CD4-positive, alpha-beta T cell treated with Interleukin-17A for 4 hours (primary cell): ENCODE measurements at regions not wholly inside any gene's neighbourhood (a gene's known extent, or its start where the extent isn't known, plus 50 kb on each side); places are given as distances from the start of the nearest gene placed in this dataset.
"Not testable (repeated sequence)": the region's sequence is repeated elsewhere in the genome, so short reads cannot be mapped to it uniquely, and the experiment has no call there.

Source experiments
- DNase-seq: peaks from one replicate; pipeline ENCODE4 v3.0.0-alpha.2; 2020; ENCODE audit warnings: mixed read lengths

- DNase-seq = peak; percentile 90
Measured at GRCh38 chr12:107607464-107608392, 77.9 kb upstream of the PWP1 start.

DNA sequence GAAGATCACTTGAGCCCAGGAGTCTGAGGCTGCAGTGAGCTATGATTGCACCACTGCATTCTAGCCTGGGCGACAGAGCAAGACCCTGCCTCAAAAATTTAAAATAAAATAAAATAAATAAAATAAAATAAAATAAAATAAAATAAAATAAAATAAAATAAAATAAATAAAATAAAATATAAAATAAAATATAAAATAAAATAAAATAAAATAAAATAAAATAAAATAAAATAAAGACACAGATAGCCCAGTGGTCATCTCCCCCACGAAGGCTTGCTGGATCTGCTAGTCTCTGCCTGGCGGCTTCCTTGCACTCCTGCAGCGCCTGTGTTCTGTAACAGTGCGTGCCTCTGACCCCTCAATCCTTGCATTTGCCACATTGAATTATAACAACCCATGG is 76.8 kb upstream of the PWP1 start:
- DNase-seq = not testable (repeated sequence)

DNA sequence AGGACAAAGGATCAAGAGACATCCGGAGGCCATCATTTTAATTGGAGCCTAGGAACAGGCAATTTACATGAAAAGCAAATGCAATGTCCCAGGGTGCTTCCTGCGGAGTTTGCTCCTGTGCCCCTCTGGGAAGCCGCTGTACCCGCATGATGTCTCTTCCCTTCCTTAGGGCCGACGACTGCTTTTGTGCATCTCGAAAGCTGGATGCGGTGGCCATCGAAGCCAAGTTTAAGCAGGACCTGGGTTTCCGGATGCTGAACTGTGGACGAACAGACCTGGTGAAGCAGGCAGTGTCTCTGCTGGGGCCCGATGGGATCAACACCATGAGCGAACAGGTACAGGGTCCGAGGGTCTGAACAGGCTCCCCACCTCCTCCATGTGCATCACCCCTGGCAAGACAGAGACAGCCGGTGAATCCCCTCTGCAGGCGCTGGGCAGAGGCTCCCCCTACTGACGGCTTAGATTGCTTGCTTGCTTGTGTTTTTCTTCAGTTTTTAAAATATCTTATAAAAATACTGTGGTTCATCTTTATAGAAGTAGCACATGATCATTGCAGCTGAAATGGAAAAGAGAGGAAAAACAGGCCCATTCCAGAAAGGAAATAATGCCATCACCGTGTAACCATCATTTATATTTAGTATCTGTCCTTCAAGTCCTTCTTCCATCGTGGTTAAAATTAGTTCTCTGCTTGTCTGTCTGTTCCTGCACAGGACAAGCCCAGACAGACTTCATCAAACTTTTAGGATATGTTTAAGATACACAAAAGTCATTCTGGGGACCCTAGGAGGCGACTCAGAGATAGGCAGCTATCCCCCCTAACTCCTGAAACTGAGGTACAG is 75.4 kb upstream of the PWP1 start:
- peak; percentile 10 for DNase-seq

GRCh38 chr12:107612508-107612907 is 73.1 kb upstream of the PWP1 start:
- no peak for DNase-seq

GRCh38 chr12:107616941-107617340 is 68.7 kb upstream of the PWP1 start:
- DNase-seq = no peak

DNA sequence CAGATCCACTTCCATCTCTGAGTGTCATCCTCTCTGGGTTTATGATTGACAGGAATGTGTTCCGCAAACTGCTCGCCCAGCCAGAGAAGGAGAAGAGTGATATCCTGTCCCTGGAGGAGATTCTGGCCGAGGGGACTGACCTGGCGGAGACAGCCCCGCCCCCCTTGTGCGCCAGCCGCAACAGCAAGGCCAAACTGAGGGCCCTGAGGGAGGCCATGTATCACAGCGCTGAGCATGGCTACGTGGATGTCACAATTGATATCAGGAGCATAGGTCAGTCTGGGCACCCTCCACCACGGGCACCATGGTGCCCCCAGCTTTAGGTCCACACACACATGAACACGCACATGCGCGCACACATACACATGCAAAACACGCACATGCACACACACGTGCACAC is 67.5 kb upstream of the PWP1 start:
- no peak for DNase-seq

- DNase-seq = no peak
Measured at GRCh38 chr12:107619831-107620230, 65.8 kb upstream of the PWP1 start.

- no peak for DNase-seq
Measured at GRCh38 chr12:107622001-107622400, 63.6 kb upstream of the PWP1 start.

GRCh38 chr12:107624493-107624892 is 61.1 kb upstream of the PWP1 start:
- no peak for DNase-seq

DNA sequence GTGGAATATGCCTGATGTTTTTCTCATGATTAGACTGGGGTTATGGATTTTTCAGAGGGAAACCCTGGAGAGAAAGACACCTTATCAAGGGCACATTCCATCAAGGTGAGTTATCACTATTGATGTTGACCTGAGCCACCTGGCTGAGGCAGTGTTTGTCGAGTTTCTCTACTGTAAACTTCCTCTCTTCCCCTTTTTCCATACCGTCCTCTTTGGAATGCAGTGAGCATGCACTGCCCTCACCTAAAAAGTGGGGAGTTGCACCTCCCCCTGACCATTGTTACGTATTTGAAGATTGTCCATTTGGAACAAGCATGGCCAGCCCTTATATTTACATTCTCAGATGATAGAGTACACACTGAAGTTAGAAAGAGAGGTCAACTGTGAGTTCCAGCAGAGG is 53.9 kb upstream of the PWP1 start:
- no peak for DNase-seq

DNA sequence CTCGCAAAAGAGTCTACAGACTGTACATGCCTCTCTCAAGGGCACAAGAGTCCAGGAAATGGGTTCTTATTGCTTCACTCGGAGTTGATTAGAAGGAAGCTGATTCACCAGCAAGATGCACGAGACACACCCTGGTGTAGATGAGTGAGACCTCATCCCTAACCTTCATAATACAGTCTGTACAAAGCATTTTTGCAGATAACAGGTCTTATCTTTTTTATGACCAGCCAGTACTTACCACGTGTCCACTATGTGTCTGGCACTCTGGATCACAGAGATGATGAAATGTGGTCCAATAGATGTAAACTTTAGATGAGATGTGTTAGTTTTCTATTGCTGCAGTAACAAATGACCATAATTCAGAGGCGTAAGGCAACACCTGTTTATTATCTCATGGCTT is 53.4 kb upstream of the PWP1 start:
- DNase-seq = no peak

- no peak for DNase-seq
Measured at GRCh38 chr12:107634530-107634929, 51.1 kb upstream of the PWP1 start.

GRCh38 chr12:107635139-107635538 is 50.5 kb upstream of the PWP1 start:
- DNase-seq = no peak
